Hematopoietic multipotent progenitor cell (in vitro differentiated cells): ENCODE measurements at regions not wholly inside any gene's neighbourhood (a gene's known extent, or its start where the extent isn't known, plus 50 kb on each side); places are given as distances from the start of the nearest gene placed in this dataset.
"Not testable (repeated sequence)": the region's sequence is repeated elsewhere in the genome, so short reads cannot be mapped to it uniquely, and the experiment has no call there.

Experiments used
- DNase-seq, 3 donors: peaks; one replicate each; pipeline ENCODE4 v3.0.0-alpha.2; 2011 to 2015; ENCODE audit warnings: low read depth in 2 of 3, low spot score in 2 of 3

DNA sequence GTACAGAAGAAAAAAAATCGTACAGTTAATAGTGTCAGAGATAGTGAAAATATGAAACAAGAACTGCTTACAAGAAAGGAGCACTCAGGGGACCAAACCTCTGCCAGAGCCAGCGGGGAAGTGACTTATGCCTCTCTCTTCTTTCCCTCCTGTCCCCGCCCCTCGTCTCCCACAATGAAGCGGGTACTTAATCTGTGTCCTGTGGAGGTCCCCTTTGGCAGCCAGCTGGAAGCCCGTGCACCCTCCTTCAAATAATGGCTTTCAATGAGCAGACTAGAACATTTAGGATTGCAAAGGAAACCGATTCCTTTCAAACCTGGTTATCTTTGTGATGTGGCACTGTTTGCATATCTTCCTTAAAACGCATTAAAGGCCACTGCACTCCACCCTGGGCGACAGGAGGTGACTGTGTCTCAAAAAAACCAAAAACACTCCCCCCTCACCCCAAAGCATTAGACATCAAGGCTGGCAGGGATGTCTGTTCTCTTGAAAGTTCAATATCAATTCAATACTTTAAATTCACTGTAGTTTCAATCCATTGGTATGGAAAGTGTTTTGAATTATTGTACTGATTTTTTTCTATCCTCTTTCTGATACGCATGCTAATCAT is 51.7 kb downstream of the PPIAL4C start:
- not testable (repeated sequence) for DNase-seq

DNA sequence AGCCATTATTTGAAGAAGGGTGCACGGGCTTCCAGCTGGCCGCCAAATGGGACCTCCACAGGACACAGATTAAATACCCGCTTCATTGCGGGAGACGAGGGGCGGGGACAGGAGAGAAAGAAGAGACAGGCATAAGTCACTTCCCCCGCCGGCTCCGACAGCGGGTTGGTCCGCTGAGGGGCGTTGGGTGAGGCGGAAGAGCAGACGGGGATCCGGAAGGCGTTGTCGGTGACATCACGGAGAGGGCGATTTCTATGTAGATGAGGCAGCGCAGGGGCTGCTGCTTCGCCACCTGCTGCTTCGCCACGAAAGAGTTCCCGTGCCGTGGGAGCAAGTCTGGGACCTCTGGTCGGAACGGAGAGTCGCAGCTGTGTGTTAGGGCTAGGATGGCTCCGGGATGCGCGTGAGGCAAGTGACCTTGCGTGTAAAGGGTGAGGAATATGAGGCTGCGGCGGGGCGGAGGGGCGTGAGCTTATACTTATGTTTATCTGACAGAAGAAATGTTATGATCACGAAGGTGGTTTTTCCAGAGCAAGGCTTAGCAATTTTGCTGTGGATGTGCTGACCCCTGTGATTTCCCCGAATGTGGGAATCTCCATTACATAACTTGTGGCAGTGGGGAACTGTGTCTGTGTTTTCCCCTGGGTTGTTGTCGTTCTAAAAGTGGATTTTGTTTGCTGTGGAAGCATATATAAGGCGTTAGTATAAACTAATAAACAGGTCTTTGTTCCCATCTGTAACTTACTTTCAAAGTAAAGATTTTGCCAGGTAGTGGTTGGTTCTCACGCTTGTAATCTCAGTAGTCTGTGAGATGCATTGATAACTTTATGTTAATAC is 52.9 kb downstream of the PPIAL4C start:
- DNase-seq: peak; percentile 76 to 95 (median 86)

DNA sequence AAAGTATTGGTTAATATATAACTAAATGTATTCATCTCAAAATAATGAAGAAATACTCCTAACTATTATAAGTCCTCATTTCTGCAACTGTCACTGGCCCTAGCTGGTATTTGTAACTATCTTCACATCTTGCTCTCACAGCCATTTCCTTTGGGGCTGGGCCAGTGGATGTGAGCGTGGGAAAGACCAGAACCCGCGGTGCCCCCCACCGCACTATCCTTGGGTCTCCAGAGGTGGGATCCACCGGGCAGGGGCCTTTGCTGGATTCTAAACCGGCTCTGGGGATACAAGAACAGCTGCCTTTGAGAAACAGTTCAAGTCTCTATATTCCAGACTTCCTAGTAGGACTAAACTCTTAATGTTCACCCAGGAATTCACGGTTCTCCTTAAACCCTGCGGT is 54.8 kb downstream of the PPIAL4C start:
- not testable (repeated sequence) for DNase-seq

DNA sequence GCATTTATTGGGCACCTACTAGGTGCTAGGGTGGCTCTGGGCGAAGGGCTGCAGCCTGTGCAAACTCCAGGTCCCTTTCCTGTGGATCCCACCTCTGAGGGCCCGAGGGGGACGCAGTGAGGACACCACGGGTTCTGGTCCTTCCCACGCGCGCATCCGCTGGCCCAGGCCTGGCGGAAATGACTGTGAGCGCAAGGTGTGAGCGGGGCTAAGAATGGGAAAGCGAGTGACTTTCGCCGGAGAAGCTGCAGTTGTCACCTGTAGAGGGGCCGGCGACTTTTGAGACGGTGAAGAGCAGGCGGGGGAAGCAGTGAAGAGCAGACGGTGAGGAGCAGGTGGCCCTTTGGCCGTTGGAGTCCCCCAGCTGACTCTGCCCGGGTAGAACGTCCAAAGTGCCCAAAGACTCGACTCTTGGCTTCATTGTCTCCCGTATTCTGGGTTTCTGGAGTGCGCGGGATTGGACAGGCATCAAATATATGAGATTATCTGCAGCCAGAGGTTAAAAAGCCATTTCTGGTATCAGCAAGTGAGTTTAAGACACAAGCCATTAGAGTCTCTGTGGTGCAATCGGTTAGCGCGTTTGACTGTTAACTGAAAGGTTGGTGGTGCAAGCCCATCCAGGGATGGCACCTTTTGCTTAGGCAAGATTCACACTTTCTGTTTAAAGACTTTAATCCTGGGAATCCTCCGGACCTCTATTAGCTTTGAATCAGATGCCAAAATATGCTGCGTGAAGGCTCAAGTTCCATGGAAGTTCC is 55.4 kb downstream of the PPIAL4C start:
- not testable (repeated sequence) for DNase-seq

DNA sequence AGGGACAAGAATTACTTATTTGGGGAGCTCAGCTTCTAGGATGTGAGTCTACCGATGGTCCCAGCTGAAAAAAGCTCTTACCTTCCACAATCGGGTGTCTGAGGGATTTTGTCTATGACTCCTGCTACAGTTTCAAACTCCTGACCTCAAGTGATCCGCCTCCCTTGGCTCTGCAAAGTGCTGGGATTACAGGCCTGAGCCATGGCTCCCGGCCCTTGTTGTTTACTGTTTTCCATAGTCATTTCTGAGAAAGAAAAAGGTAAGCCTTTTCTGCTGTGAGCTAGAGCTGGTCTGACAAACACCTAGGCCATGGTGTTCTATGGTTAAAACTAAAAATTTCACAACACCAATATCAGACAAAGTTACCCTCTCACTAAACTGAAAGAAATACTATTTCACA is 57.5 kb downstream of the PPIAL4C start:
- not testable (repeated sequence) for DNase-seq

DNA sequence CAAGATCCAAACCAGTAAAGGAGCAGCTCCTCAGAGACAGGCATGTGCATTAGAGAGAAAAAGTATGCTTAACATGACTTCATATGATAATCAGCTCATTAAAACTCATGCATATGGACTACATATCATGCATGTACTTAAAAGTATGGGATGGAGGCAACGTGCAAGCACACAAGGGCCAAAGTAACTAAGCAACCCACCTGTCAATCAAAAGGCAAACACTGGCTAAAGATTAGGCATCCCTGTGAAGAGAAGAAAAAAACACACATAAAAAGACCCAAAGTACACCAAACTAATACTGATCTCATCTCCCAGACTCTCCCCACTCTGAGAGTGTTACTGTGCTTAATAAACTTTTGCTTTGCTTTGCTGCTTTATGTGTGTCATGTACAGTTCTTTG is 61.2 kb downstream of the PPIAL4C start:
- DNase-seq: not testable (repeated sequence)

DNA sequence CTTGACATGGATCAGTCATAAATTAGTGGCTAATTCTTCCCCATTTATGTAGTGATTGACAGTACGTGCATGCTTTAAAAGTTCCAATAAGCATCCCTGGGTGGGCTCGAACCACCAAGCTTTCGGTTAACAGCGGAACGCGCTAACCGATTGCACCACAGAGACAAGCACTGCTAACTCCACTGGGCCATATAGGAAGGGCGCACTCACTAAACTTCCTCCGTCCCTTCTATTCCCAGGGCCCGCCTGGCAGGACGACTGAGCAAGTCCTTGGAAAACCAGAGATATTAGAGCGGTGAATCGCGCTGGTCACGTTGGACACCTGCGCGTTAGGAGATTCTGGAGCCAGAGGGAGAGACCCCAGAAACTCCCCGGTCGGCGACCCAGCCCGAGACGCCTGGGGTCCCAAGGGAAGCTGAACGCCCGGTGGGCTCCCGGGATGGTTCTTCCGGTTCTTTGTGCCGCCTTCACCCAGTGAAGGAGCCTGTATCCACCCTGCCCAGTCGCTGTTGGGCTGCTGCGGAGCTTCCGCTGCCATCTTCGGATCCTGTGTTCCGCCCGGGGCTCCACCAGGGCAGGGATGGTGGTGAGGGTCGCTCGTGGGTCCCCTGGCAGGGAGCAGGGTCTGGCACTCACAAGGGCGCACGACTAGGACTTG is 62.8 kb downstream of the PPIAL4C start:
- not testable (repeated sequence) for DNase-seq

DNA sequence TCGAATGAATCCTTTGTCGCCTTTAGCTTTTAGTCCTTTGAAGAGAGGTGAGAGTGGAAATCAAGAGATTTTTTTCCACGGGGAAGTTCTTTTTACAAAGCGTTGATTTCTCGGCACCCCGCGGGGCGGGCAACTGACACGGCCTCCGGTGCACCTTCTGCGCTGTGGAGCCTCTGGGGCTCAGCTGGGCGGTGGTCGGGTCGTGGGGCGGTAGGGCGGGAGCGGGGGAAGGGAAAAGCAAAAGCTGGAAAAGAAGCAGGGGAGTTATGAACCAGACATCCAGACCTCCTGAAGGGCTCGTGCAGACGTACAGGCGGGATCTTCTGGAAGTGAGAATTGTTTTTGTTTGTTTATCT is 63.3 kb downstream of the PPIAL4C start:
- DNase-seq: peak in 1 of 3 donors; percentile 8

DNA sequence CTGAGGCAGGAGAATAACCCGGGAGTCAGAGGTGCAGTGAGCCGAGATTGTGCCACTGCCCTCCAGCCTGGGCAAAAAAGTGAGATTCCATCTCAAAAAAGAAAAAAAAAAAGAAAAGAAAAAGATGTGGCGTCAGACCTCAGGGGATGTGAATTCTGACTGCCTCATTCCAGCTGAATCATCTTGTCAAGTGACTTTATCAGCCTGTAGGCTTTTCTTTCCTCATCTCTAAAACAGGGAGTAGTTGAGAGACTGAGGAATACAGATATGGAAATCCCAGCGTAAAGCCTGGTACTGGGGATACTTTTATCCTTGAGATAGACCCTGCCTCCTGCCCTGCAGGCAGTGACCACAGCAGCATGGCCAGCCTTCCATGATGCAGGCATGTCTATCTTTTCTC is 74.1 kb downstream of the PPIAL4C start:
- DNase-seq: not testable (repeated sequence)

DNA sequence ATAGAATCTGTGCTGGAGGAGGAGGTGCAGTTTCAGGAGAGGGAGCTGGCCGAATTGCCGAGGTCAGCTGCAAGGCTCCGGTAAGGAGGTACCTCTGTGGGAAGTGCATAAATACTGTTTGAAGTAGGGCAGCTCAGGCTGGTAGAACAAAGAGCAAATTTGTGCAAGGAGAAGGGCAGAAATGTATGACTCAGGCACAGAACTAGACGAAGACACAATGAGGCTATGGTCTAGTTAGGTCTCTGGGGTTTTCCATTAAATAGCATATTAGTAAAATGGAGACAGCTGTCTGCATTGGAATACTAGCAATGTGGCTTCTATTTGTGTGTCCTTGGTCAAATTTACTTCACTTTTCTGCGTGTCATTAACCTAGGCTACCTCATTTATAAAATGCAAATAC is 74.5 kb downstream of the PPIAL4C start:
- not testable (repeated sequence) for DNase-seq

DNA sequence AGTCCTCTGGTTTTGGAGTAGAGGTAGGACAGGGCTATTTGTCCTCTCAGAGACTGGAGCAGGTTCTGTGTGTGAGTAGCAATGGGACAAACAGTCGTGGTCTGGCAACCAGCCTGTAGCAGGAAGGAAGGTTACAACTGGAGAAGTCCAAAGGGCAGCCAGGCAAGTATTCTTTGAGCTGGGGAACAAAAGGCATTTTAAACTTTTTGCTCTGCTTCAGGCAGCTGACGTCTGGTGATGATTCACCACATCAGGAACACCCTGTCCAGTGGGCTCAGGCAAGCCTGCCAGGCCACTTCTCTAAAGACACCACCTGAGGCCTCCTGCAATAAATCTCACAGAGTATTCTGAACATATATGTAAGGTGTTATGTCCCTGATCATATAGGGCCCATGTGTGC is 81.0 kb downstream of the PPIAL4C start:
- not testable (repeated sequence) for DNase-seq

DNA sequence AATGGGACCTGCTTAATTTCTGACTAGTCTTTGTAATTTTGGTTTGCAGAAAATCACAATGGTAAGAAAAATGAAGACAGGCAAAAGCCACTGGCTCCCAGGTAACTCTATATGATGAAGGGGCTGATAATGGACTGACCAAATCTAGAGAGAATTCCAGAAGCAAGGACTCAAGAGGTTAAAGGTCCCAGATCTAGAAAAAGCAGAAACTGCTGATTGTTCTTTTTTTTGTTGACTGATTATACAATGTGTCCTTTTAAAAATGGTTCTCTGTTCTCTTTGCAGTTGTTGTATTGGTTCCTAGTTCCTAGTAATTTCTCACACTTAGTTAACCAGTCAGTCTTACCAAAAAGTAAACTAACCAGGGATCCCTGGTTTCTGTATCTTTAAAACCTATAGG is 81.4 kb downstream of the PPIAL4C start:
- DNase-seq: not testable (repeated sequence)

DNA sequence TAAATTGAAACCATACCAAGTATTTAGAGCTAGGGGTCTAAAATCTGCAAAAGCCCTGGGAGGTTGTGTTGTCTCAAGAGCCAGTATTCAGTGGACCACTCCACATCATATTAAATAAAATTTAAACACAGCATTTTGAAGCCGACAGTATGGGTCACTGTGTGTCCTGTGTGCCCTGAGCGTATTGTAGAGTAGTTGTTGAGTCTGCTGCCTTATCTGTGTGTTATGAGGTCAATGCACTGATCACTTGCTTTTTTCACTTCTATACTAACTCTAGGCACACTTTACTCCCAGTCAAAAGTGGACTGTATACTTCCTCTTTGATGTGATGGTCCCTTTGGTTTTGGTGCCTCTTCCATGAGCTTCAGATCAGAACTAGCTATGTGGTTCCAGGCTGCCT is 81.9 kb downstream of the PPIAL4C start:
- not testable (repeated sequence) for DNase-seq

DNA sequence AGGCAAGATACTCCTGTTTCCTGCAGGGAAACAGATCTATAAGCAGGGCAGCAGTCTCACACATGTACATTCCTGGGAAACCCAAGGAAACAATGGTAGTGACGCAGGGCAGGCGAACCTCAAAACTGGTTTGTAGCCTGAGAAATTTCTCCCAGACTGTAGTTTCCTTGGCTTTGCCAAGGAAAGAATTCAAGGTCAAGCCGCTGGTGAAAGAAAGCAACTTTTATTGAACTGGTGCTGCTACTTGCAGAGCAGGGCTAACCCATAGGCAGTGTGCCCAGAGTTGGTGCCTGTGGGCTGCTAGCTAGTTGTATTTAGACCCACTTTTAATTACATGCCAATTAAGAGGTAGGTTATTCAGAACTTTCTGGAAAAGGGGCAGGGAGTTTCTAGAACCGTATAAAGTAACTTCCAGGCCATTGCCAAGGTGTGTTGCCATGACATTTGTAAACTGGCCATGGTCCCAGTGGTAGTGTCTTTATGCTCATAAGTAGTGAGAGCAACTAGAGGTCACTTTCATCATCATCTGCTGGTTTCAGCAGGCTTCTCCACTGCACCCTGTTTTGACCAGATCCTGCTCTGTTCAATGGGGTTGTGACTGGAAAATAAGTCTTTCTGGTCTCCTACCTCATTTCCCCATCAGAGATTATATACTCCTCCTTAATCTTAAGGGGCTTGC is 89.7 kb downstream of the PPIAL4C start:
- not testable (repeated sequence) for DNase-seq

DNA sequence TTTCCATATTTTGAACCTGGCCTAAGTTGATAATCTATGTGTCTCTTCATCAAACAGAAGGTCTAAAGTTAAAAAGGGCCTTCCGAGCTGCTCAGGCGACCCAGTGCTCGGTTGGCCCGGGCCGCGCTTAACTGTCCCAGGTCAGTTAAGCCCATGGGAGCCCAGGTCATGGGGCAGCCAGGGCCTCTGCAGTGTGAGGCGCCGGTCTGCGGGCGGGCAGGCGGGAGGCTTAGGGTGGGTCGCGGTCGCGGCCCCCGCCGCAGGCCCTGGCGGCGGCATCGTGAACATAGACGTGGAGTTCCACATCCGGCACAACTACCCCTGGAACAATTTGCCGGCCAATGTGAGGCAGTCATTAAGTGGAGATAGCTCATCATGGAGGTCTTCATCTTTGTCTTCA is 91.3 kb downstream of the PPIAL4C start:
- DNase-seq: not testable (repeated sequence)

DNA sequence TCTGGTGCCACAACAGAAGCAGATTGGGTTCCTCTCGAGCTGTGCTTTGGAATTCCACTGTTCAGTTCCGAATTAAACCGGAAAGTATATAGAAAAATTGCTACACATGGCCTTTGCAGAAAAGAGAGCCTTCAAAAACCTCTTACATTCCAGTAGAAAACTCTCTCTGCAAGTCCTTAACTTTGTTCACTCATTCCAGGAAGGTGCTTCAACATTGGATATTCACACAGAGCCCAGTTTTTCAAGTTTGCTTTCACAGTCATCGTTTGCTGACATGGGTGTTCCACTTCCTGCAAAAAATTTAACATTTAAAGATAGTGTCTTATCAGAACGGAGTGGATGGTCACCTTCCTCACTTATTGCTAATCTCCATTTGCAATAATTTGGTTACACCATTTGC is 93.7 kb downstream of the PPIAL4C start:
- DNase-seq: not testable (repeated sequence)

DNA sequence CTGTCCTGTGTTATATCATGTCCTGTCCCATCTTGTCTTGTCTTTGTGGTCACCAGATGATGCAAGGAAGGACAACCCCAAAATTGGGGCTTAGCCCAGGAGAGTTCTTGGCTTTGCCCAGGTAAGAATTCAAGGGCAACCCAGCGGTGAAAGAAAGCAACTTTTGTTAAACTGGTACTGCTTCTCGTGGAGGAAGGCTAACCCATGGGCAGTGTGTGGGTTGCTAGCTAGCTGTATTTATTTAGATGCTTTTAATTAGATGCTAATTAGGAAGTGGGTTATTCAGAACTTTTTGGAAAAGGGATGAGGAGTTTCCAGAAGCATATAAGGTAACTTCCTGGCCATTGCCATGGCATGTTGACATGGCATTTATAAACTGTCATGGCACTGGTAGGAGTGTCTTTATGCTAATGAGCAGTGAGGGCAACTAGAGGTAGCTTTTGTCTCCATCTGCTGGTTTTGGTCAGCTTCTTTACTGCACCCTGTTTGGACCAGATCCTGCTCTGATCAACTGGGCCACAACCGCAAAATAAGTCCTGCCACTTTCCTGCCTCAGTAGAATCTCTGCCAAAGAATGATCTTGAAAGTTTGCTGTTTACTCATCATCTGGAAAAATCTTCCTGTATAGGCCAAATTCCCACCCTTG is 95.8 kb upstream of the FCGR1A start:
- not testable (repeated sequence) for DNase-seq

DNA sequence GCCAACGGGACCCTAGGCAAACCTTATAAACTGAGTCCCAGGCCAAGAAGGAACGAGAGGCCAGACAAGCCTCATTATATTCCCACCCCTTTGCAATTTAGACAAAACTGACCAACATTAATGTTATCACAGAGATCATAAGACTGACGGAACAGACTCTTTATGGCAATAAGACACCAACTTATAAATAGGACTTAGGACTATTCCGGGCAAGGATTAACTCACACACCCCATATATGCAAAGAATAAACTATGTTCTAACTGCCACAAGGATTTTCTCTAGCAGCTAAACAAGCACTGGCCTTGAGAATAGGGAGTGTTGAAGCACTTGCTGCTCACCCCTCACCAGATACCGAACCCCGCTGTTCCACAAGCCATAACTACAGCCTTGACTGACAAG is 91.1 kb upstream of the FCGR1A start:
- DNase-seq: not testable (repeated sequence)

DNA sequence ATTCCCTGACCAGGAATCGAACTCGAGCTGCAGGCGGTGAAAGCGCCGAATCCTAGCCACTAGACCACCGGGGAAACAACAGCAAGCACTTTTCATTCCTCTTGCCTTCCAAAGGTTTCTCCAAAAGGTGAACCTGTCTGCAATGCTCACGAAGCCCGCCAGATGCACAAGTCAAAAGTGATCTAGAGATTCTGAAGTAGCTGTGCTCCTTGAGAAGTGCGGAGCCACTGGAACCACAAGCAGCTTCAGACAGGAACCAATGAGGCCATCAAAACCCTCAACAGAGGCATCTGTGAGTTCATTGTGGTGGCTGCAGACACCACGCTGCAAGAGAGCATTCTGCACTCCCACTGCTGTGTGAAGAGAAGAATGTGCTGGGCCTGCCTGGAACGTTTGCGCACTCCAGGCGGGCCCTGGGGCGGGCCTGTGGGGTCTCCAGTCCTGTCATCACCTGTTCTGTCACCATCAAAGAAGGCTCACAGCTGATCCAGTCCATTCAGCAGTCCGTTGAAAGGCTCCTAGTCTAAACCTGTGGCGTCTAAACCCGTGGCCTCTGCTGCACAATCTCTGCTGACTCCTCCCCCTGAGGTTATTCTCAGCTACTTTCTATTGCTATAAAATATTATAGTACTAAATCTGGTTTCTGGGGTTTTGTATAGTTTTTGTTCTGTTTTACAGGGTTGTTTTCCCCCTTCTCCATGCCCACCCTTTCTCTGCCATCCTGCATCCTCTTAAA is 89.5 kb upstream of the FCGR1A start:
- DNase-seq: not testable (repeated sequence)
